CD4-positive, alpha-beta T cell treated with Interleukin-15 for 4 hours (primary cell): ENCODE measurements at regions not wholly inside any gene's neighbourhood (a gene's known extent, or its start where the extent isn't known, plus 50 kb on each side); places are given as distances from the start of the nearest gene placed in this dataset.

Experiments
- DNase-seq: peaks from one replicate; pipeline ENCODE4 v3.0.0-alpha.2; 2020; ENCODE audit warnings: low spot score

GRCh38 chr15:47410247-47410646 is 307.1 kb upstream of the SEMA6D start:
- no peak for DNase-seq

- DNase-seq: no peak
Observed at GRCh38 chr15:47411733-47412132, 305.6 kb upstream of the SEMA6D start.

GRCh38 chr15:47412136-47412535 is 305.2 kb upstream of the SEMA6D start:
- no peak for DNase-seq

- no peak for DNase-seq
Observed at GRCh38 chr15:47412802-47413201, 304.5 kb upstream of the SEMA6D start.

- DNase-seq: no peak
Observed at GRCh38 chr15:47414207-47414606, 303.1 kb upstream of the SEMA6D start.

GRCh38 chr15:47415539-47415971 is 301.8 kb upstream of the SEMA6D start:
- no peak for DNase-seq

- no peak for DNase-seq
Observed at GRCh38 chr15:47422881-47423665, 294.2 kb upstream of the SEMA6D start.

GRCh38 chr15:47427463-47427862 is 289.8 kb upstream of the SEMA6D start:
- no peak for DNase-seq

GRCh38 chr15:47429376-47429775 is 287.9 kb upstream of the SEMA6D start:
- DNase-seq: no peak

GRCh38 chr15:47431501-47431900 is 285.8 kb upstream of the SEMA6D start:
- DNase-seq: no peak

- no peak for DNase-seq
Observed at GRCh38 chr15:47432826-47433225, 284.5 kb upstream of the SEMA6D start.

- no peak for DNase-seq
Observed at GRCh38 chr15:47434596-47434995, 282.7 kb upstream of the SEMA6D start.

- DNase-seq: no peak
Observed at GRCh38 chr15:47437491-47437890, 279.8 kb upstream of the SEMA6D start.

GRCh38 chr15:47439146-47440111 is 277.9 kb upstream of the SEMA6D start:
- no peak for DNase-seq

GRCh38 chr15:47442371-47442770 is 274.9 kb upstream of the SEMA6D start:
- DNase-seq: no peak

GRCh38 chr15:47443839-47444238 is 273.5 kb upstream of the SEMA6D start:
- DNase-seq: no peak

- no peak for DNase-seq
Observed at GRCh38 chr15:47445723-47446392, 271.4 kb upstream of the SEMA6D start.

GRCh38 chr15:47460795-47461573 is 256.3 kb upstream of the SEMA6D start:
- no peak for DNase-seq

- DNase-seq: no peak
Observed at GRCh38 chr15:47461652-47462141, 255.6 kb upstream of the SEMA6D start.

- no peak for DNase-seq
Observed at GRCh38 chr15:47466357-47466756, 250.9 kb upstream of the SEMA6D start.

- no peak for DNase-seq
Observed at GRCh38 chr15:47470983-47471382, 246.3 kb upstream of the SEMA6D start.
